PC-3 (cell line): ENCODE measurements at regions not wholly inside any gene's neighbourhood (a gene's known extent, or its start where the extent isn't known, plus 50 kb on each side); places are given as distances from the start of the nearest gene placed in this dataset.

Experiments used
- ATAC-seq: fragments of 200-7000 bp; cut with Tn5 transposase; 2 replicates; pipeline ENCODE4 v1.9.1; 2020; ENCODE audit warnings: mild to moderate bottlenecking, moderate library complexity
- BruUV-seq: library from RNA; stranded (reverse); fragments of 400-500 nt; replicated peaks from 2 replicates; lab custom pipeline; 2021; lab: Mats Ljungman, UMichigan
- CTCF ChIA-PET: fragments of 300-600 bp; sonication (Branson Sonifier 250); formaldehyde crosslinking; loops from one replicate; lab custom pipeline; 2022; ENCODE audit warnings: antibody characterized with exemption; lab: Charles Lee
- POLR2A ChIA-PET: fragments of 300-600 bp; sonication (Branson Sonifier 250); formaldehyde crosslinking; loops from one replicate; lab custom pipeline; 2022; ENCODE audit warnings: antibody characterized with exemption; ENCODE audit not compliant: unreplicated experiment; lab: Charles Lee
- DNase-seq: peaks from one replicate; pipeline ENCODE4 v3.0.0-alpha.2; 2015
- H2AFZ ChIP-seq: fragments of 300-600 bp; sonication (generic); 2 replicates; pipeline ENCODE4 v1.6.0; 2016; ENCODE audit warnings: antibody characterized with exemption, low read length
- H3F3A ChIP-seq: fragments of 300-600 bp; sonication (generic); one replicate; pipeline ENCODE4 v1.6.0; 2017; ENCODE audit warnings: antibody characterized with exemption, low read length, control low read depth, mild to moderate bottlenecking; ENCODE audit not compliant: unreplicated experiment
- H3K27ac ChIP-seq: fragments of 300-600 bp; sonication (generic); 2 replicates; pipeline ENCODE4 v1.5.1; 2016; ENCODE audit warnings: mild to moderate bottlenecking, low read length
- H3K27me3 ChIP-seq: fragments of 300-600 bp; sonication (generic); 2 replicates; pipeline ENCODE4 v1.6.1; 2016; ENCODE audit warnings: low read length, mixed read lengths
- H3K36me3 ChIP-seq: fragments of 300-600 bp; sonication (generic); 2 replicates; pipeline ENCODE4 v1.6.1; 2016; ENCODE audit warnings: low read depth, mixed run types, low read length, mixed read lengths
- H3K4me1 ChIP-seq: fragments of 300-600 bp; sonication (generic); 2 replicates; pipeline ENCODE4 v1.5.1; 2016; ENCODE audit warnings: low read length; ENCODE audit not compliant: insufficient read depth
- H3K4me2 ChIP-seq: fragments of 300-600 bp; sonication (generic); 2 replicates; pipeline ENCODE4 v1.6.0; 2016; ENCODE audit warnings: low read length
- H3K4me3 ChIP-seq: fragments of 300-600 bp; sonication (generic); 2 replicates; pipeline ENCODE4 v1.5.1; 2016; ENCODE audit warnings: mild to moderate bottlenecking, low read length, mixed read lengths
- H3K79me2 ChIP-seq: fragments of 300-600 bp; sonication (generic); 2 replicates; pipeline ENCODE4 v1.6.1; 2017; ENCODE audit warnings: low read length, mixed read lengths
- H3K9ac ChIP-seq: fragments of 300-600 bp; sonication (generic); 2 replicates; pipeline ENCODE4 v1.6.0; 2016; ENCODE audit warnings: mild to moderate bottlenecking, low read length
- H3K9me2 ChIP-seq: fragments of 300-600 bp; sonication (generic); replicated peaks from 2 replicates; pipeline ENCODE4 v1.6.1; 2016; ENCODE audit warnings: mixed run types, low read length, mixed read lengths
- H3K9me3 ChIP-seq: fragments of 300-600 bp; sonication (generic); 2 replicates; pipeline ENCODE4 v1.6.1; 2016; ENCODE audit warnings: low read length, mixed read lengths
- H4K20me1 ChIP-seq: fragments of 300-600 bp; sonication (generic); 2 replicates; pipeline ENCODE4 v1.6.1; 2016; ENCODE audit warnings: low read length, mixed read lengths
- EZH2 ChIP-seq: fragments of 300-600 bp; sonication (generic); IDR thresholded peaks from one replicate; pipeline ENCODE4 v1.6.1; 2017; ENCODE audit warnings: antibody characterized with exemption, mild to moderate bottlenecking, low read length; ENCODE audit not compliant: unreplicated experiment
- EZH2phosphoT487 ChIP-seq: fragments of 300-600 bp; sonication (generic); IDR thresholded peaks from 2 replicates; pipeline ENCODE4 v1.6.1; 2018; ENCODE audit warnings: mild to moderate bottlenecking, antibody characterized with exemption, low read length, borderline replicate concordance
- intact Hi-C: fragments of 100-400 bp; cut with micrococcal nuclease; formaldehyde crosslinking; loops from 2 replicates; pipeline ENCODE4 v1.9.0; 2023
- TF ChIP-seq, protein P1 (sequence below): fragments of 300-600 bp; sonication (generic); conservative IDR thresholded peaks from 2 replicates; pipeline ENCODE4 v1.5.1; 2017; ENCODE audit warnings: antibody characterized with exemption, low read depth, mild to moderate bottlenecking, low read length

DNA sequence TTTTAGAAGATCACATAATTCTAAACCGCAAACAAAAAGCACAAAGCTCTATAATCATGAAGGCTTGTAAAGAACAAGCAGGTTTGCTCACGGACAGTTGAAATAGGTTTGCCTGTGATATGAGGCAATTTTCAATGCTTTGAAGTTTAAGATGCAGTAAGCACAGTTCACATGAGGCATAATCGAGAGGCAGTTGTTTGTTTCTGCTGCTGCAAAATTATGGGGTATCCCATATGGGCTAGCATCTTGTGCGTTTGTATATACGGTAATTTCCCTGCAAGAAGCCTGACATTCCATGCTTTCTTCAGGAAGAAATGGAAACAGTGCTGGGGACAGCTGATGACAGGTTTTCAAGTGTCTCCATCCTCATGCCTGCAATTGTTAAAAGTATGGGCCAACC lies 94.6 kb upstream of the MC3R start:
- Histone ChIP-seq H3K9me2 (no peaks in the 10 kb centered on the region), H3K79me2 (no peaks in the 10 kb centered on the region), H3F3A (no peaks in the 10 kb centered on the region), H3K27ac (no peak overlapping the region), H3K27me3 (peaks cover 25% of the 10 kb centered on the region), H3K4me3 (no peak overlapping the region), H3K9me3 (no peaks in the 10 kb centered on the region; the same call in 1 of the 2 replicates), H3K9ac (no peak overlapping the region), H3K36me3 (no peaks in the 10 kb centered on the region), H3K4me1 (no peaks in the 10 kb centered on the region), H3K4me2 (no peak overlapping the region), H2AFZ (no peak overlapping the region), H4K20me1 (no peaks in the 10 kb centered on the region)
- CTCF ChIA-PET = no interaction called here
- TF ChIP-seq EZH2 = no peak
- TF ChIP-seq, protein P1, sequence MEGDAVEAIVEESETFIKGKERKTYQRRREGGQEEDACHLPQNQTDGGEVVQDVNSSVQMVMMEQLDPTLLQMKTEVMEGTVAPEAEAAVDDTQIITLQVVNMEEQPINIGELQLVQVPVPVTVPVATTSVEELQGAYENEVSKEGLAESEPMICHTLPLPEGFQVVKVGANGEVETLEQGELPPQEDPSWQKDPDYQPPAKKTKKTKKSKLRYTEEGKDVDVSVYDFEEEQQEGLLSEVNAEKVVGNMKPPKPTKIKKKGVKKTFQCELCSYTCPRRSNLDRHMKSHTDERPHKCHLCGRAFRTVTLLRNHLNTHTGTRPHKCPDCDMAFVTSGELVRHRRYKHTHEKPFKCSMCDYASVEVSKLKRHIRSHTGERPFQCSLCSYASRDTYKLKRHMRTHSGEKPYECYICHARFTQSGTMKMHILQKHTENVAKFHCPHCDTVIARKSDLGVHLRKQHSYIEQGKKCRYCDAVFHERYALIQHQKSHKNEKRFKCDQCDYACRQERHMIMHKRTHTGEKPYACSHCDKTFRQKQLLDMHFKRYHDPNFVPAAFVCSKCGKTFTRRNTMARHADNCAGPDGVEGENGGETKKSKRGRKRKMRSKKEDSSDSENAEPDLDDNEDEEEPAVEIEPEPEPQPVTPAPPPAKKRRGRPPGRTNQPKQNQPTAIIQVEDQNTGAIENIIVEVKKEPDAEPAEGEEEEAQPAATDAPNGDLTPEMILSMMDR = no peak
- TF ChIP-seq EZH2phosphoT487 = no peak
- POLR2A ChIA-PET = no interaction called here
- no TSS peak for BruUV-seq
- no peak for DNase-seq
- intact Hi-C loops = no loop called here
- no peak for ATAC-seq

DNA sequence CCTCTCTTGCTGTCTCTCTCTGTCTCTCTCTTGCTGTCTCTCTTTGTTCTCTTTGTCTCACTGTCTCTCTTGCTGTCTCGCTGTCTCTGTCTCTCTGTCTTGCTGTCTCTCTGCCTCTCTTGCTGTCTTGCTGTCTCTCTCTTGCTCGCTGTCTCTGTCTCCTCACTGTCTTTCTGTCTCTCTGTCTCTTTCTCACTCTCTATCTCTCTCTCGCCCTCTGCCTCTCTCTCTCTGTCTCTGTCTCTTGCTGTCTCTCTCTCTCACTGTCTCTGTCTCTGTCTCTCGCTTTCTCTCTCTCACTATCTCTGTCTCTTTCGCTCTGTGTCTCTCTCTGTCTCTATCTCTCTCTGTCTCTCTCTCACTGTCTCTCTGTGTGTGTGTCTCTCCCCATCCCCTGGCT lies 92.9 kb upstream of the MC3R start:
- DNase-seq (no peak), ATAC-seq (no peak)
- H3K4me2 ChIP-seq = no peak overlapping the region
- peaks cover 36% of the 10 kb centered on the region for H3K27me3 ChIP-seq
- H4K20me1 ChIP-seq = no peaks in the 10 kb centered on the region
- ChIA-PET POLR2A (no interaction called here), CTCF (no interaction called here)
- BruUV-seq = no TSS peak
- H3K27ac ChIP-seq = no peak overlapping the region
- intact Hi-C loops = no loop called here
- TF ChIP-seq EZH2phosphoT487 (no peak), EZH2 (no peak)
- TF ChIP-seq, protein P1 = no peak
- no peaks in the 10 kb centered on the region; the same call in 1 of the 2 replicates for H3K9me3 ChIP-seq
- H3K36me3 ChIP-seq = no peaks in the 10 kb centered on the region
- no peaks in the 10 kb centered on the region for H3K9me2 ChIP-seq
- no peak overlapping the region for H2AFZ ChIP-seq
- no peaks in the 10 kb centered on the region for H3K4me1 ChIP-seq
- no peaks in the 10 kb centered on the region for H3F3A ChIP-seq
- no peaks in the 10 kb centered on the region for H3K79me2 ChIP-seq
- H3K4me3 ChIP-seq = no peak overlapping the region
- no peak overlapping the region for H3K9ac ChIP-seq

DNA sequence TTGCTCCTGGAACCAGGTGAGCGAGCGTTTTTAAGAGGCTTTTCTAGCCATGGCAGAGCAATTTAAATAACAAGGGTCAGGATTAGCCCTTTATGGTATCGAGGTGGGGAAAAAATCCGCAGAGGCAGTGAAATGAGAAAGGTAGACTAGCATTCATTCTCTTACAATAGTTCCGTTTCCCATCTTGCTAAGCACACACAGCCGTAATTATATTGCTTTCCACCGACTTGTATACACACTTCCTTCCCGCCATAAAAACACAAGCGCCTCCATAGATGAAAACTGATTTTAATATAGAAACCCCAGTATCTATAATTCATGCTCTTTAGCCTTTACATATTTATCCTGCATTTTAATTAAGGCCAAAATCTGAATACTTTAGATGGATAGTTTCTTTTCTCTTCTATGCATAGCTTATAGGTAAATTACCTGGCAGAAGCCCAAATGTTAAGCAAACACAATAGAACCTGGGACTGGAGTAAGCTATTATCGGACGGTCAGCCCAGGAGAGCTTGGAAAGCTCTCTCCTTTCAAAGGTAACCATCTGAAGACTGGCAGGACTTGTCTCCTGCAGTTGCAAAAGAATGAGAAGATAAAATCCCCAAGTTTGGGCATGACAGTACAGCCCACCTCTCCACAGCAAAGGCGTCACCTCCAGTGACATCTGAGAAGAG lies 90.9 kb upstream of the MC3R start:
- H2AFZ ChIP-seq = no peak overlapping the region
- no peak overlapping the region for H3K9ac ChIP-seq
- H3K9me3 ChIP-seq = no peaks in the 10 kb centered on the region
- H3K4me2 ChIP-seq = no peak overlapping the region
- CTCF ChIA-PET = no interaction called here
- no peaks in the 10 kb centered on the region for H3K9me2 ChIP-seq
- no peaks in the 10 kb centered on the region for H3F3A ChIP-seq
- no peaks in the 10 kb centered on the region for H3K4me1 ChIP-seq
- H3K4me3 ChIP-seq = no peak overlapping the region
- H3K27ac ChIP-seq = no peak overlapping the region
- BruUV-seq = no TSS peak
- POLR2A ChIA-PET = no interaction called here
- DNase-seq (no peak), ATAC-seq (no peak)
- no peaks in the 10 kb centered on the region for H3K36me3 ChIP-seq
- intact Hi-C loops = no loop called here
- no peaks in the 10 kb centered on the region for H4K20me1 ChIP-seq
- TF ChIP-seq EZH2phosphoT487 = no peak
- no peak for TF ChIP-seq EZH2
- TF ChIP-seq, protein P1 = no peak
- no peaks in the 10 kb centered on the region for H3K79me2 ChIP-seq
- peaks cover 44% of the 10 kb centered on the region for H3K27me3 ChIP-seq
